ENCODE measurements at regions not wholly inside any gene's neighbourhood (a gene's known extent, or its start where the extent isn't known, plus 50 kb on each side); places are given as distances from the start of the nearest gene placed in this dataset.

- TF ChIP-seq, protein P1, sequence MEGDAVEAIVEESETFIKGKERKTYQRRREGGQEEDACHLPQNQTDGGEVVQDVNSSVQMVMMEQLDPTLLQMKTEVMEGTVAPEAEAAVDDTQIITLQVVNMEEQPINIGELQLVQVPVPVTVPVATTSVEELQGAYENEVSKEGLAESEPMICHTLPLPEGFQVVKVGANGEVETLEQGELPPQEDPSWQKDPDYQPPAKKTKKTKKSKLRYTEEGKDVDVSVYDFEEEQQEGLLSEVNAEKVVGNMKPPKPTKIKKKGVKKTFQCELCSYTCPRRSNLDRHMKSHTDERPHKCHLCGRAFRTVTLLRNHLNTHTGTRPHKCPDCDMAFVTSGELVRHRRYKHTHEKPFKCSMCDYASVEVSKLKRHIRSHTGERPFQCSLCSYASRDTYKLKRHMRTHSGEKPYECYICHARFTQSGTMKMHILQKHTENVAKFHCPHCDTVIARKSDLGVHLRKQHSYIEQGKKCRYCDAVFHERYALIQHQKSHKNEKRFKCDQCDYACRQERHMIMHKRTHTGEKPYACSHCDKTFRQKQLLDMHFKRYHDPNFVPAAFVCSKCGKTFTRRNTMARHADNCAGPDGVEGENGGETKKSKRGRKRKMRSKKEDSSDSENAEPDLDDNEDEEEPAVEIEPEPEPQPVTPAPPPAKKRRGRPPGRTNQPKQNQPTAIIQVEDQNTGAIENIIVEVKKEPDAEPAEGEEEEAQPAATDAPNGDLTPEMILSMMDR (IDR thresholded peaks at IDR 0.05; ENCODE audit: poor library complexity), result no peak
- no peak for TF ChIP-seq EZH2 (IDR thresholded peaks at IDR 0.05; ENCODE audit: borderline replicate concordance)
Measured at GRCh38 chr12:93086288-93086727, 157.2 kb upstream of the EEA1 start.
